Panc1 (cell line): ENCODE measurements at regions not wholly inside any gene's neighbourhood (a gene's known extent, or its start where the extent isn't known, plus 50 kb on each side); places are given as distances from the start of the nearest gene placed in this dataset.

ENCODE experiments used
- ATAC-seq: fragments of 200-7000 bp; cut with Tn5 transposase; 2 replicates; pipeline ENCODE4 v1.9.1; 2020; ENCODE audit warnings: mild to moderate bottlenecking, moderate library complexity
- BruUV-seq: library from RNA; stranded (reverse); fragments of 400-500 nt; replicated peaks from 2 replicates; lab custom pipeline; 2021; lab: Mats Ljungman, UMichigan
- CTCF ChIA-PET: fragments of 300-600 bp; sonication (Branson Sonifier 250); formaldehyde crosslinking; loops from one replicate; lab custom pipeline; 2022; ENCODE audit warnings: antibody characterized with exemption; lab: Charles Lee
- POLR2A ChIA-PET: fragments of 300-600 bp; sonication (Branson Sonifier 250); formaldehyde crosslinking; loops from one replicate; lab custom pipeline; 2022; ENCODE audit warnings: antibody characterized with exemption; lab: Charles Lee
- DNase-seq: peaks from one replicate; pipeline ENCODE4 v3.0.0-alpha.2; 2010; ENCODE audit warnings: low read depth, low spot score
- H3K27ac ChIP-seq: 2 replicates; pipeline ENCODE4 v1.5.1; 2011; ENCODE audit warnings: mild to moderate bottlenecking, low read length, inconsistent platforms
- H3K27me3 ChIP-seq: fragments of 200-500 bp; sonication (Bioruptor generic); 2 replicates; pipeline ENCODE4 v1.6.0; 2014; ENCODE audit warnings: low read length, inconsistent platforms; ENCODE audit not compliant: control insufficient read depth, insufficient read depth
- H3K36me3 ChIP-seq: fragments of 200-500 bp; sonication (Bioruptor generic); 2 replicates; pipeline ENCODE4 v1.5.1; 2014; ENCODE audit warnings: inconsistent platforms, mild to moderate bottlenecking, low read length, moderate library complexity; ENCODE audit not compliant: control insufficient read depth, insufficient read depth
- H3K4me1 ChIP-seq: 2 replicates; pipeline ENCODE4 v1.5.1; 2011; ENCODE audit warnings: inconsistent platforms, mild to moderate bottlenecking, low read length, moderate library complexity; ENCODE audit not compliant: control insufficient read depth, insufficient read depth
- H3K4me3 ChIP-seq, 2 experiments: 2 replicates each; pipeline ENCODE4 v1.5.1; 2011 to 2012; ENCODE audit warnings: low read depth in 2 of 2, low read length in 2 of 2, mild to moderate bottlenecking in 2 of 2, inconsistent platforms in 1 of 2, moderate library complexity in 1 of 2
- H3K9me3 ChIP-seq: fragments of 200-500 bp; sonication (Bioruptor generic); 2 replicates; pipeline ENCODE4 v1.5.1; 2014; ENCODE audit warnings: low read depth, mild to moderate bottlenecking, inconsistent platforms, low read length, moderate library complexity; ENCODE audit not compliant: control insufficient read depth, insufficient read depth
- POLR2AphosphoS5 ChIP-seq: IDR thresholded peaks from 2 replicates; pipeline ENCODE4 v1.6.1; 2012; ENCODE audit warnings: mild to moderate bottlenecking, low read depth, low read length, moderate library complexity
- REST ChIP-seq, 2 experiments: IDR thresholded peaks; 2 replicates each; pipeline ENCODE4 v1.6.1; 2011 to 2012; ENCODE audit warnings: low read depth in 2 of 2, control low read depth in 1 of 2, low read length in 1 of 2, mild to moderate bottlenecking in 1 of 2, moderate library complexity in 1 of 2; ENCODE audit not compliant: insufficient read depth in 1 of 2
- SIN3A ChIP-seq: IDR thresholded peaks from 2 replicates; pipeline ENCODE4 v1.6.1; 2012; ENCODE audit warnings: low read depth, mild to moderate bottlenecking, low read length, moderate library complexity, borderline replicate concordance; ENCODE audit not compliant: insufficient read depth
- TCF7L2 ChIP-seq: IDR thresholded peaks from 2 replicates; pipeline ENCODE4 v1.6.1; 2011; ENCODE audit warnings: mild to moderate bottlenecking, low read depth, low read length, inconsistent platforms
- in situ Hi-C: cut with HindIII; loops from 2 replicates; pipeline ENCODE4 v1.10.0; 2016; ENCODE audit warnings: low sequenced_read_pairs, low pct_unique_long_range_greater_than_20kb
- intact Hi-C: fragments of 100-400 bp; cut with micrococcal nuclease; formaldehyde crosslinking; loops from one replicate; pipeline ENCODE4 v1.10.0; 2022; ENCODE audit not compliant: unreplicated experiment
- TF ChIP-seq, protein P1 (sequence below): fragments of 450-650 bp; IDR thresholded peaks from 2 replicates; pipeline ENCODE4 v1.5.1; 2017; ENCODE audit warnings: mild to moderate bottlenecking

- in situ Hi-C loops (no loop called here), intact Hi-C loops (no loop called here)
- Histone ChIP-seq H3K27me3 (no peaks in the 10 kb centered on the region), H3K4me1 (no peaks in the 10 kb centered on the region), H3K9me3 (no peaks in the 10 kb centered on the region), H3K4me3 (no peak overlapping the region), H3K27ac (no peak overlapping the region), H3K36me3 (no peaks in the 10 kb centered on the region)
- DNase-seq, result no peak
- ATAC-seq, result no peak
- ChIA-PET POLR2A (no interaction called here), CTCF (no interaction called here)
- no TSS peak for BruUV-seq
- TF ChIP-seq SIN3A, result no peak
- TF ChIP-seq TCF7L2, result no peak
- no peak for TF ChIP-seq REST (IDR thresholded peaks at IDR 0.05; ENCODE audit: insufficient read depth in 1 of 2, low read depth in 2 of 2, low read length in 1 of 2)
- TF ChIP-seq, protein P1, sequence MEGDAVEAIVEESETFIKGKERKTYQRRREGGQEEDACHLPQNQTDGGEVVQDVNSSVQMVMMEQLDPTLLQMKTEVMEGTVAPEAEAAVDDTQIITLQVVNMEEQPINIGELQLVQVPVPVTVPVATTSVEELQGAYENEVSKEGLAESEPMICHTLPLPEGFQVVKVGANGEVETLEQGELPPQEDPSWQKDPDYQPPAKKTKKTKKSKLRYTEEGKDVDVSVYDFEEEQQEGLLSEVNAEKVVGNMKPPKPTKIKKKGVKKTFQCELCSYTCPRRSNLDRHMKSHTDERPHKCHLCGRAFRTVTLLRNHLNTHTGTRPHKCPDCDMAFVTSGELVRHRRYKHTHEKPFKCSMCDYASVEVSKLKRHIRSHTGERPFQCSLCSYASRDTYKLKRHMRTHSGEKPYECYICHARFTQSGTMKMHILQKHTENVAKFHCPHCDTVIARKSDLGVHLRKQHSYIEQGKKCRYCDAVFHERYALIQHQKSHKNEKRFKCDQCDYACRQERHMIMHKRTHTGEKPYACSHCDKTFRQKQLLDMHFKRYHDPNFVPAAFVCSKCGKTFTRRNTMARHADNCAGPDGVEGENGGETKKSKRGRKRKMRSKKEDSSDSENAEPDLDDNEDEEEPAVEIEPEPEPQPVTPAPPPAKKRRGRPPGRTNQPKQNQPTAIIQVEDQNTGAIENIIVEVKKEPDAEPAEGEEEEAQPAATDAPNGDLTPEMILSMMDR, result no peak
Observed at GRCh38 chrX:44765556-44765955, 78.3 kb upstream of the DUSP21 start.

DNA sequence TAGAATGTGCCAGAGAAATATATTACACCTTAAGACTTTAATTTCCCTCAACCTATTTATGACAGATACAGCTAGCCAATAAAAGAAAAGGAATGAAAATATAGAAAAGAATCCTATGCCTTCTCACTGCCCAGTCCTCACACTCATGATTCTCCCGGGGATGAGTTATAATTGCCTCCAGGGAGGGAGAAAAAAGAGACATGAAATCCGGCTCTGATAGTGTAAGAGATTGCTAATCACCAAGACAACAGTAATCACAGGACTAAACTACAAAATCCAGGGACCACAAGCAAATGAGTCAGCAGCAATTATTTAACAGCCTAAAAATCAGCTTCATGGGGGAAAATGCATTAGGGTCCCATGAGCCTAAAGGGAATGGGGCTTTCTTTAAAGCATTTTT, 95.9 kb upstream of the DUSP21 start:
- no peaks in the 10 kb centered on the region for H3K9me3 ChIP-seq
- ChIA-PET CTCF (no interaction called here), POLR2A (no interaction called here)
- H3K4me3 ChIP-seq, result no peak overlapping the region
- DNase-seq (no peak), ATAC-seq (no peak)
- H3K4me1 ChIP-seq, result no peaks in the 10 kb centered on the region
- intact Hi-C loops, result no loop called here
- no peak overlapping the region for H3K27ac ChIP-seq
- TF ChIP-seq SIN3A, result no peak
- no peak for TF ChIP-seq TCF7L2
- no peak for TF ChIP-seq POLR2AphosphoS5
- TF ChIP-seq REST (IDR thresholded peaks at IDR 0.05; ENCODE audit: insufficient read depth in 1 of 2, low read depth in 2 of 2, low read length in 1 of 2), result no peak
- TF ChIP-seq, protein P1, result no peak
- no peaks in the 10 kb centered on the region for H3K27me3 ChIP-seq
- BruUV-seq, result no TSS peak
- in situ Hi-C loops, result no loop called here
- H3K36me3 ChIP-seq, result no peaks in the 10 kb centered on the region
